ENCODE measurements at regions not wholly inside any gene's neighbourhood (a gene's known extent, or its start where the extent isn't known, plus 50 kb on each side); places are given as distances from the start of the nearest gene placed in this dataset.

- Histone ChIP-seq H3K4me1 (ENCODE audit: insufficient read depth, low read length) (peaks cover 7% of the 10 kb centered on the region), H3K9me3 (ENCODE audit: low read depth, low read length) (no peaks in the 10 kb centered on the region), H3K36me3 (ENCODE audit: insufficient read depth, low read length) (no peaks in the 10 kb centered on the region), H3K4me3 (ENCODE audit: insufficient read depth, low read length) (no peak overlapping the region), H3K27me3 (ENCODE audit: insufficient read depth, low read length) (no peaks in the 10 kb centered on the region), H3K27ac (ENCODE audit: low read depth, low read length) (peak overlapping the region; percentile 2), H4K20me1 (ENCODE audit: insufficient read depth, low read length) (no peaks in the 10 kb centered on the region), H3K79me2 (ENCODE audit: insufficient read depth, low read length) (no peaks in the 10 kb centered on the region), H2AFZ (ENCODE audit: low read length) (no peak overlapping the region), H3K4me2 (ENCODE audit: insufficient read depth, low read length) (no peak overlapping the region)
- no peak for DNase-seq (ENCODE audit: insufficient read length, low spot score, missing footprints)
- TF ChIP-seq CTCF (IDR thresholded peaks at IDR 0.05; ENCODE audit: extremely low read depth, low read depth, low read length) = no peak
These were observed 90.5 kb upstream of the JUN start for GRCh38 chr1:58874342-58874741.

DNA sequence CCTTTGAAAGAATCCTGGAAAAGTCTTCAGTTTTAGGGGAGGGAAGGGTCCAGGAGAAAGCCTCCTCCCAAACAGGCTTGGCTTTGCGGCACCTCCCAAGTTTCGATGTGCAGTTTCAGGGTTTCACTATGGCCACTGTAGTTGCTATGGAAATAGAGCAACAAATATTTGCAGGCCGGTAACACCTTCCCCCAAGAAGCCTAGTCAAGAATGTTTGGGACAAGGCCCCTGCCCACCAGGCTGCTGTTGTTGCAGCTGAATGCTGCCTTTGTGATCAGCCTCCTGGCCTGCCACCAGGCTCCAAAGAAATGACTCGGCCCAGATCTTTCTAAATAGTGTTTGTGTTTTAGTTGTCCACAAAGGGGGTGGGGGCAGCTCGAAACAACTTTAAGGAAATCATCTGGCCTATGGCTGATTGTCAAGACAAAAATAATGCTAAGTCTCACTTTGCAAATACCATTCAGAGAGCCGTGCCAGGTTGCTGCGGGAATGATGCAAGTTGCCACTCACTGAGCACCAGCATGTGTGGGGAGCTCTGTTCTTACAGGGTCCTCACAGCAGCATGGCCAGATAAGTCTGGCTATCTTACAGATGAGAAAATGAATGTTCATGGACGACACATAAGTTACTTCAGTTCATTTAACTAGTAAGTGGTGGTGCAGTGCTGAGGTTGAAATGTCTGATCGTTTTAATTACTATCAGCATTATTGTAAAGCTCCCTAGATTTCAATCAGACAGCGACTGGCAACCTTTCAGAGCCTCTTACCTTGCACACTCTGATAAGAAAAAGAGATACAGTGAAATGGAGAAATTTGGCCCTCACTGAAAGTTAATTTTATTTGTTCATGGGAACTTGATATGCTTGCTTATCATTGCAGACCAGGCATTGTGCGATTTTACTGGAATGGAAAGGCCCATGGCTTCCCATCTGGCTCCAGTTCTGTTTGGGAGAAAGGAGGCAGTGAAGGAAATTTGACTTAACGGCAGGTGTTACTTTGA, 91.2 kb upstream of the JUN start:
- H3K27ac ChIP-seq (ENCODE audit: low read depth, low read length) = peak overlapping the region; percentile 2
- H2AFZ ChIP-seq (ENCODE audit: low read length) = peak overlapping the region; percentile 17
- no peaks in the 10 kb centered on the region for H4K20me1 ChIP-seq (ENCODE audit: insufficient read depth, low read length)
- no peaks in the 10 kb centered on the region for H3K79me2 ChIP-seq (ENCODE audit: insufficient read depth, low read length)
- no peak for TF ChIP-seq CTCF (IDR thresholded peaks at IDR 0.05; ENCODE audit: extremely low read depth, low read depth, low read length)
- H3K4me1 ChIP-seq (ENCODE audit: insufficient read depth, low read length) = peaks cover 7% of the 10 kb centered on the region
- H3K4me3 ChIP-seq (ENCODE audit: insufficient read depth, low read length) = no peak overlapping the region
- no peak overlapping the region for H3K4me2 ChIP-seq (ENCODE audit: insufficient read depth, low read length)
- no peak for DNase-seq (ENCODE audit: insufficient read length, low spot score, missing footprints)
- no peaks in the 10 kb centered on the region for H3K27me3 ChIP-seq (ENCODE audit: insufficient read depth, low read length)
- no peaks in the 10 kb centered on the region for H3K36me3 ChIP-seq (ENCODE audit: insufficient read depth, low read length)
- H3K9me3 ChIP-seq (ENCODE audit: low read depth, low read length) = no peaks in the 10 kb centered on the region

DNA sequence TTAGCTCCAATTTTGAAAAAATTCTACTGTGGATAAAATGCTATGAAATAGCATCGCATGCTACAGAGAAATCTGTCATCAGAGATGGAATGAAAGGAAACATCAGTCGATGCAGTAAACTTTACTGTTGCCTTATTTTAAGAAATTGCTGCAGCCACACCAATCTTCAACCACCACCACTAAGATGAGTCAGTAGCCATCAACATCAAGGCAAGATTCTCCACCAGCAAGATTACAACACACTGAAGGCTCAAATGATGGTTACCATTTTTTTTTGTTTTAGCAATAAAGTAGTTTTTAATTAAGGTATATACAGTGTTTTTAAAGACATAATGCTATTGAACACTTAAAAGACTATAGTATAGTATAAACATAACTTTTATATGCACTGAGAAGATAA, 95.6 kb upstream of the JUN start:
- Histone ChIP-seq H3K9me3 (ENCODE audit: low read depth, low read length) (no peaks in the 10 kb centered on the region), H3K27me3 (ENCODE audit: insufficient read depth, low read length) (no peaks in the 10 kb centered on the region), H3K79me2 (ENCODE audit: insufficient read depth, low read length) (no peaks in the 10 kb centered on the region), H3K4me3 (ENCODE audit: insufficient read depth, low read length) (no peak overlapping the region), H3K36me3 (ENCODE audit: insufficient read depth, low read length) (no peaks in the 10 kb centered on the region), H4K20me1 (ENCODE audit: insufficient read depth, low read length) (no peaks in the 10 kb centered on the region), H3K4me2 (ENCODE audit: insufficient read depth, low read length) (no peak overlapping the region), H3K4me1 (ENCODE audit: insufficient read depth, low read length) (peaks cover 34% of the 10 kb centered on the region), H3K27ac (ENCODE audit: low read depth, low read length) (no peak overlapping the region), H2AFZ (ENCODE audit: low read length) (no peak overlapping the region)
- TF ChIP-seq CTCF (IDR thresholded peaks at IDR 0.05; ENCODE audit: extremely low read depth, low read depth, low read length) = no peak
- DNase-seq (ENCODE audit: insufficient read length, low spot score, missing footprints) = no peak

GRCh38 chr1:58880592-58880991, 96.7 kb upstream of the JUN start:
- Histone ChIP-seq H3K27ac (ENCODE audit: low read depth, low read length) (no peak overlapping the region), H3K27me3 (ENCODE audit: insufficient read depth, low read length) (no peaks in the 10 kb centered on the region), H3K4me2 (ENCODE audit: insufficient read depth, low read length) (no peak overlapping the region), H3K36me3 (ENCODE audit: insufficient read depth, low read length) (no peaks in the 10 kb centered on the region), H3K4me1 (ENCODE audit: insufficient read depth, low read length) (peaks cover 38% of the 10 kb centered on the region), H3K9me3 (ENCODE audit: low read depth, low read length) (no peaks in the 10 kb centered on the region), H4K20me1 (ENCODE audit: insufficient read depth, low read length) (no peaks in the 10 kb centered on the region), H2AFZ (ENCODE audit: low read length) (no peak overlapping the region), H3K79me2 (ENCODE audit: insufficient read depth, low read length) (no peaks in the 10 kb centered on the region), H3K4me3 (ENCODE audit: insufficient read depth, low read length) (no peak overlapping the region)
- no peak for DNase-seq (ENCODE audit: insufficient read length, low spot score, missing footprints)
- TF ChIP-seq CTCF (IDR thresholded peaks at IDR 0.05; ENCODE audit: extremely low read depth, low read depth, low read length) = no peak

Measured in osteoblast (primary cell).